T-cell (primary cell): ENCODE measurements at regions not wholly inside any gene's neighbourhood (a gene's known extent, or its start where the extent isn't known, plus 50 kb on each side); places are given as distances from the start of the nearest gene placed in this dataset.

Experiments used
- ATAC-seq, 4 experiments: fragments of 200-7000 bp in 3 of 4; fragments of 150-1000 bp in 1 of 4; cut with Tn5 transposase; replicated peaks in 1 of 4; 1 replicate in 3 of 4; 2 replicates in 1 of 4; pipeline ENCODE4 v1.10.0; 2021; ENCODE audit warnings: moderate library complexity in 3 of 4, mild to moderate bottlenecking in 2 of 4, moderate number of reproducible peaks in 1 of 4
- CTCF ChIA-PET, 2 donors: fragments of 300-600 bp; sonication (Branson Sonifier 250); formaldehyde crosslinking; loops; one replicate each; lab custom pipeline; 2022; ENCODE audit warnings: antibody characterized with exemption in 2 of 2; lab: Charles Lee
- POLR2A ChIA-PET, 2 donors: fragments of 300-600 bp; sonication (Branson Sonifier 250); formaldehyde crosslinking; loops; one replicate each; lab custom pipeline; 2022; ENCODE audit warnings: antibody characterized with exemption in 2 of 2; lab: Charles Lee
- DNase-seq, 35 experiments: peaks; one replicate each; pipeline versions ENCODE4 v3.0.0 to v3.0.0-alpha.2; 2013 to 2023
- H3K27ac ChIP-seq: one replicate; pipeline ENCODE4 v1.5.1; 2013; ENCODE audit warnings: low read length
- H3K27me3 ChIP-seq, 2 experiments: replicated peaks in 1 of 2; 1 replicate in 1 of 2; 2 replicates in 1 of 2; pipeline versions ENCODE4 v1.6.1 to v1.7.0; 2013; ENCODE audit warnings: low read length in 1 of 2, mixed read lengths in 1 of 2; ENCODE audit not compliant: control insufficient read depth in 2 of 2, insufficient read depth in 2 of 2; ENCODE audit errors: extremely low read depth in 1 of 2
- H3K36me3 ChIP-seq, 2 donors: 1 replicate in 1 of 2; 2 replicates in 1 of 2; pipeline versions ENCODE4 v1.6.1 to v1.7.0; 2013; ENCODE audit warnings: low read length in 1 of 2; ENCODE audit not compliant: control insufficient read depth in 2 of 2, insufficient read depth in 1 of 2; ENCODE audit errors: extremely low read depth in 1 of 2
- H3K4me1 ChIP-seq, 2 experiments: 1 replicate in 1 of 2; 2 replicates in 1 of 2; pipeline versions ENCODE4 v1.6.1 to v1.7.0; 2013; ENCODE audit warnings: low read length in 2 of 2, mixed read lengths in 1 of 2; ENCODE audit not compliant: insufficient read depth in 2 of 2, control insufficient read depth in 1 of 2; ENCODE audit errors: extremely low read depth in 1 of 2
- H3K4me3 ChIP-seq, 2 donors: 1 replicate in 1 of 2; 2 replicates in 1 of 2; pipeline versions ENCODE4 v1.5.1 to v1.7.0; 2013; ENCODE audit warnings: mild to moderate bottlenecking in 2 of 2, low read length in 1 of 2, moderate library complexity in 1 of 2; ENCODE audit not compliant: control insufficient read depth in 1 of 2; ENCODE audit errors: extremely low read depth in 1 of 2
- H3K9me3 ChIP-seq: 2 replicates; pipeline ENCODE4 v1.7.0; 2013
- H3K27ac Mint-ChIP-seq, 2 donors: one replicate each; pipeline ENCODE4 v1.8.0; 2020 to 2021; ENCODE audit warnings: mild to moderate bottlenecking in 2 of 2, mixed read lengths in 2 of 2
- H3K27me3 Mint-ChIP-seq, 2 donors: one replicate each; pipeline ENCODE4 v1.8.0; 2021 to 2022; ENCODE audit warnings: mixed read lengths in 2 of 2
- H3K36me3 Mint-ChIP-seq: one replicate; pipeline ENCODE4 v1.8.0; 2021; ENCODE audit warnings: mixed read lengths
- H3K4me1 Mint-ChIP-seq, 3 donors: one replicate each; pipeline ENCODE4 v1.8.0; 2020 to 2022; ENCODE audit warnings: mixed read lengths in 3 of 3, mild to moderate bottlenecking in 1 of 3
- H3K4me3 Mint-ChIP-seq, 3 donors: one replicate each; pipeline ENCODE4 v1.8.0; 2020 to 2022; ENCODE audit warnings: mild to moderate bottlenecking in 3 of 3, mixed read lengths in 3 of 3, moderate library complexity in 3 of 3
- H3K9me3 Mint-ChIP-seq, 3 donors: one replicate each; pipeline ENCODE4 v1.8.0; 2020 to 2022; ENCODE audit warnings: mixed read lengths in 3 of 3
- WGBS: methylation state at CpG from one replicate; pipeline ENCODE4 v1.1.5; 2013; ENCODE audit warnings: missing lambda C conversion rate; ENCODE audit not compliant: insufficient coverage; 5-methylcytosine and 5-hydroxymethylcytosine counted together

DNA sequence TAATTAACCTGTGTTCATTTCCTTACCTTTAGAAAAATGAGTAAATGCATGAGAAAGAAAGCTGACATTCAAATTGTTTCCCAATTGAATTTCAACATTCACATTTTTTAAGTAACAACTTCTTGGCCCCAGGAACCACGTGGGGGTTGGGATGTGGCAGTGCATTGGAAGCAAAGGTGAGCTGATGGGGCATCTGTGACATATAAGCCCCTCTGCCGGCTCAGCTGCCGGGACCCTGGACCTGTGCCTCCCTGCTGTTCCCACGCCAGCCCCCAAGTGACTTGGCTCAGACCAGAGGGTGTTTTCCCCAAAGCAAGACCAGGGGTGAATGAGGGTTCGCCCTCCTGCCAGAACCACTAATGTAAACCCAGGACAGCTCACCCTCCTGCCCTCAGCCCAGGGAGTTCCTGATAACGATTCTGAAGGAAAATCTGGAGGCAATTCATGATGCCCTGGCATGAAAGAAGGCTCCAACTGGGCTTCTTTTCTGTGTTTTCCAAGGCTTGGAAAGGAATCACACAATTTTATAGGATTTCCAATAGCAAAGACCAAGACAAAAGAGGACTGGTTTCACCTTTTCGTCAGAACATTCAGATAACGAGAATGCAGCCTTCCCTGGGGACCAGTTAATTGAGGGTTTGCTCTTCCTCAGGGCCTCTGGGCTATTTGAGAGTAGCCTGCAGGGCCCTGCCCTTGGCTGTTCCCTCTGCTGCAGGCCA, 193.2 kb upstream of the TWIST2 start:
- Histone ChIP-seq H3K27ac (no peak overlapping the region), H3K4me1 (no peaks in the 10 kb centered on the region), H3K27me3 (peaks cover 0 to 37% of the 10 kb centered on the region in 2 experiments), H3K4me3 (no peak overlapping the region), H3K9me3 (no peaks in the 10 kb centered on the region), H3K36me3 (no peaks in the 10 kb centered on the region)
- H3K36me3 Mint-ChIP-seq = no peaks in the 10 kb centered on the region
- peaks cover 16 to 18% of the 10 kb centered on the region in 2 donors for H3K27me3 Mint-ChIP-seq
- H3K9me3 Mint-ChIP-seq = no peaks in the 10 kb centered on the region
- 67% methylated on average over 8 of the region's 8 CpGs for WGBS
- no peak overlapping the region for H3K4me3 Mint-ChIP-seq
- CTCF ChIA-PET = no interaction called here
- no peak overlapping the region for H3K27ac Mint-ChIP-seq
- POLR2A ChIA-PET = no interaction called here
- no peak for ATAC-seq
- H3K4me1 Mint-ChIP-seq = no peaks in the 10 kb centered on the region
- DNase-seq = no peak

DNA sequence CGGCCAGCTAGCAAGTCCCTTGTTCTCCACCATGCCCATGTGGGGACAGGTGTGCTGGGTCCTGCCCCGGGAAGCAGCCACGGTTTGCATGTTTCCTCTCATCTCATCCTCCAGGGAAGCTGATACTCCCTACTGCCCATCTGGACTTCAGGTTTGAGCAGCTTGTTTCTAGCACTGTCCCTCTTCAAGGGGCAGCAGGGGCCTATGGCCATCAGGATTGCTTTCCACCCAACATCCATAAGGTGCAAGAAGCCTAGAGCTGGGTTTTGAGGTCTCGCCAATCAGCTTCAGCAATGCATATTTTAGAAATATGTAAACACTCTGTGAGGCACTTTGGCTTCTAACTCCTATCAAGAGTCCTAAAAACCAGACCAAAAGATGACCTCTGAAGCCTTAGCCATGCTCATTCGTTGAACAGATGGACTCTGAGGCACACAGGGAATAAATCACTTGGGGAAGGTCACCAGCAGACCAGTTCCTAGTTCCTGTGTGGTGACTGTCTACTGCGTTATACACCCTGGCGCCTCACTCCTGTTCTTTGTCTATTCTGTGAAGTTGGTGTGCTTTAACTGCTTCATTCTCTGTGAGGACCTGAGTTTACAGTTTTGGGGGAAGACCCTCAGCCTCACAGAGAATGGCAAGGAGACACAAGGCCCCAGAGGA, 192.6 kb upstream of the TWIST2 start:
- H3K27ac ChIP-seq = no peak overlapping the region
- H3K4me1 ChIP-seq = no peaks in the 10 kb centered on the region
- ATAC-seq (no peak), DNase-seq (no peak)
- WGBS = 60% methylated on average over 2 of the region's 7 CpGs
- Mint-ChIP-seq H3K4me3 (no peak overlapping the region), H3K9me3 (no peaks in the 10 kb centered on the region), H3K36me3 (no peaks in the 10 kb centered on the region), H3K27me3 (peaks cover 12 to 18% of the 10 kb centered on the region in 2 donors), H3K4me1 (no peaks in the 10 kb centered on the region), H3K27ac (no peak overlapping the region)
- H3K27me3 ChIP-seq = peaks cover 0 to 31% of the 10 kb centered on the region in 2 experiments
- H3K9me3 ChIP-seq = no peaks in the 10 kb centered on the region
- ChIA-PET POLR2A (no interaction called here), CTCF (no interaction called here)
- no peaks in the 10 kb centered on the region for H3K36me3 ChIP-seq
- no peak overlapping the region for H3K4me3 ChIP-seq

DNA sequence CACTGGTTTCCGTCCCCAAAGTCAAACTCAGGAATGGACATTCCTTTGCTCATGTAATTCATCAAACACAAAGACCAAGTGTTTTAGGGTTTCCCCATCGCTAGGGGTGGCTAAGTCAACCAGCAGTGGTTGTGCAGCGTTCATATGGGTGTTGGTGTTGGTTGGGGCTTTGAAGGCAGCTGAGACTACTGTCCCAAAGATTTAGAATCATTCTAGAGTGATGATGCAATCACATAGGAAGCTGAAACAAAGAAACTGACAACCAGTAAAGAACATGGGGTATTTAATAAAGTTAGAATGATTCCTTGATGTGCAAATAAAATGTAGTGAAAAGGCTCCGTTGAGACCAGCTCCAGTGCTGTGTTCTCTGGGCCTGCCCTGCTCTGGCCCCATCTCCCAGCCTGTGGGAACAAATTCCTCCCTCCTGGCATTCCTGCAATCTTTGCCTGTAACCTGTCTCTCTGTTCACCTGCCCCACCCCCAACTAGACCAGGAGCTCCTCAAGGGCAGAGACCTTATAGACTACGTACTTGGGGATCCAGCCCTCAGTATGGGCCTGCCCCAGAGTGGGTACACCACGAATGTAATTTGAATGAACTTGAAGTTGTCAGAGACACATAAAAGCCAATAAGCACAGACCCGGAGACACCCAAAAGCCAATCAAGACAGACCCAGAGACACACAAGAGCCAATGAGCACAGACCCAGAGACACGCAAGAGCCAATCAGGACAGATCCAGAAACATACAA, 191.7 kb upstream of the TWIST2 start:
- no peak overlapping the region for H3K4me3 Mint-ChIP-seq
- H3K9me3 Mint-ChIP-seq = peaks cover 0 to 1% (median under 1%) of the 10 kb centered on the region in 3 donors
- no peak overlapping the region for H3K27ac Mint-ChIP-seq
- CTCF ChIA-PET = no interaction called here
- POLR2A ChIA-PET = no interaction called here
- ATAC-seq = no peak
- H3K36me3 Mint-ChIP-seq = no peaks in the 10 kb centered on the region
- Histone ChIP-seq H3K9me3 (no peaks in the 10 kb centered on the region), H3K4me1 (no peaks in the 10 kb centered on the region), H3K36me3 (no peaks in the 10 kb centered on the region), H3K27ac (no peak overlapping the region), H3K27me3 (peaks cover 0 to 23% of the 10 kb centered on the region in 2 experiments), H3K4me3 (no peak overlapping the region)
- no peak for DNase-seq
- no peaks in the 10 kb centered on the region for H3K4me1 Mint-ChIP-seq
- peaks cover 9 to 13% of the 10 kb centered on the region in 2 donors for H3K27me3 Mint-ChIP-seq
- WGBS = 63% methylated on average over 3 of the region's 8 CpGs

DNA sequence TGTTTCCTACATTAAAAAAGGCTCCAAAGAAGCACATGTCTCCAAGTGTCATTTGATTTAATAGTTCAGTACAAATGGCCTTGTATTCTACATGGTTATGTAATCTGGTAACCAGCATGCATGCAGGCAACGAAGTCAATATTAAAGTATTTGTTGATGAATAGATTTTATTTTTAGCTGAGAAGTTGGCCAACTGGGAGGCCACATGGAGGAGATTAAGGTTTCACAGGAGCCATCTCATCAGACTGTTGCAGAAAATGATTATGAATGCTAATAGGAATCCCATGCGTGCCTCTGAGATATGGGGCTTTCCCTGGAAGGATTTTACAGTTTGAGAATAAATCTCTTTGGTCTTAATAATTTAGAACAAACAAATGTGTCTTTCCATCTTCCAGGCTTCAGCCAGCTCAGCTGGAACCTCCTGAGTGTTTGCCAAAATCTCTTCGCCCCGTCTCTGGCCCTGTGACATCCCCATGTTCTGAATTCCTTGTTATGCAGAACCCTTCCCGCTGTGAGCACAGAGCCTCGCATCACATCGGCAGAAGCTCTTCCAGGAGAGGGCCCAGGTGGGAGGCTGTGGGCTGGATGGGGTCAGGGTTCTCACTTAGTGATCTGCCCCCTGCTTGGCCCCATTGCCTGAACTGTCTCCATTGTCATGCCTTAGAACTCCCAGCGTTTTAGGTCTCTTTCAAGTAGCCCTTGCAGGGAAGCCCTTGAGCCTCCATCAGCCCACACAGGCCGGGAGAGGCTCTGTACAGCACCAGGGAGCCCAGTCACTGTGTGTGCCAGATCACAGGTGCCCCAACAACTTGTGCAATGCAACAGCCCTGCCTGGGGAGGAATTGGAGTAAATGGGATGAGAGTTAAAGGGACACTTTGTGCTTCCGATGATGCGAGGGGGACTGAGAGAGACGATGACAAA, 190.5 kb upstream of the TWIST2 start:
- Histone ChIP-seq H3K27me3 (peaks cover 0 to 16% of the 10 kb centered on the region in 2 experiments), H3K4me3 (no peak overlapping the region), H3K27ac (no peak overlapping the region), H3K9me3 (no peaks in the 10 kb centered on the region), H3K36me3 (no peaks in the 10 kb centered on the region), H3K4me1 (no peaks in the 10 kb centered on the region)
- Mint-ChIP-seq H3K9me3 (peaks cover 0 to 4% (median 2%) of the 10 kb centered on the region in 3 donors), H3K36me3 (no peaks in the 10 kb centered on the region), H3K4me1 (no peaks in the 10 kb centered on the region), H3K27me3 (peaks cover 9 to 11% of the 10 kb centered on the region in 2 donors), H3K27ac (no peak overlapping the region), H3K4me3 (no peak overlapping the region)
- 60% methylated on average over 9 of the region's 12 CpGs for WGBS
- DNase-seq (no peak), ATAC-seq (no peak)
- POLR2A ChIA-PET = no interaction called here
- CTCF ChIA-PET = no interaction called here

DNA sequence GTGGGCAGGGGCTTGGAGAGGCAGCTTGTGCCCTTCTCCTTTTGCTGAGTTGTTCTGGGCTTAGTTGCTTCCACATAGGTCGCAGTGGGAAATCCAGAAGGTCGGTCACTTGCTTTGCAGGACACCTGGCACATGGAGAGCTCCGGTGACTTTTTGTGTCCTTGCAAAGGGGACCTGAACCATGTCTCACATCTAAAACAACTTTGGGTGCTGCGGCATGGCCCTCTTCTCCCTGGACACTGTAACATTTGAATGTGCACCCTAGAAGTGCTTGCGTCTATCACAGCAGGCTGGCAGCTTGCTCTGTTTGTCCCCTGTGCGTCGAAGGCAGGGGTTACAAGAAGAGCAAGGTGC, 189.9 kb upstream of the TWIST2 start:
- CTCF ChIA-PET = no interaction called here
- Histone ChIP-seq H3K27me3 (peaks cover 0 to 13% of the 10 kb centered on the region in 2 experiments), H3K36me3 (no peaks in the 10 kb centered on the region), H3K9me3 (no peaks in the 10 kb centered on the region), H3K4me3 (no peak overlapping the region), H3K27ac (no peak overlapping the region), H3K4me1 (no peaks in the 10 kb centered on the region)
- no peak overlapping the region for H3K4me3 Mint-ChIP-seq
- DNase-seq (no peak), ATAC-seq (no peak)
- no peak overlapping the region for H3K27ac Mint-ChIP-seq
- H3K36me3 Mint-ChIP-seq = no peaks in the 10 kb centered on the region
- peaks cover 10 to 12% of the 10 kb centered on the region in 2 donors for H3K27me3 Mint-ChIP-seq
- no peaks in the 10 kb centered on the region for H3K4me1 Mint-ChIP-seq
- 88% methylated on average over 7 of the region's 7 CpGs for WGBS
- peaks cover 3 to 9% (median 5%) of the 10 kb centered on the region in 3 donors for H3K9me3 Mint-ChIP-seq
- POLR2A ChIA-PET = no interaction called here

DNA sequence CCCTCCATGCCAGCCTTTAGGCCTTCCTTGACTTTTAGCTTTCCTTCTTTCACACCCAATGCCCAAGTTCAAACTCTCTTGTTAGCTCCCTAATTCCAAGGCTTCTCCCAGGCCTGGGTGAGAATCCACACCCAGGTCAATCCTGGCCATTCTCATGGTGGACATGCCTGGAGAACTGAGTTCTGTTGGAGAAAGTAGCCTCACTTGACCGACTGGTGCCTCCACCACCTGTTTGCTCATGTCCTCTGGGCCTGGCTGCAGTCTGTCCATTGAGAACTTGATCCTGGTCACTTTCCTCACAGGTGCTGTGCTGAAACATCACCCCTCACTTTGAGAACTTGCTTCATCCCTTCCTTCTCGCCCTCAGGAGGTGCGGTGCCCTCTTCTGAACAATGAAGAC, 189.1 kb upstream of the TWIST2 start:
- Mint-ChIP-seq H3K4me3 (no peak overlapping the region), H3K9me3 (peaks cover 5 to 9% (median 6%) of the 10 kb centered on the region in 3 donors), H3K27me3 (peaks cover 12 to 15% of the 10 kb centered on the region in 2 donors), H3K36me3 (no peaks in the 10 kb centered on the region), H3K4me1 (no peaks in the 10 kb centered on the region), H3K27ac (no peak overlapping the region)
- Histone ChIP-seq H3K27ac (no peak overlapping the region), H3K9me3 (no peaks in the 10 kb centered on the region), H3K4me3 (no peak overlapping the region), H3K4me1 (no peaks in the 10 kb centered on the region), H3K27me3 (peaks cover 0 to 17% of the 10 kb centered on the region in 2 experiments), H3K36me3 (no peaks in the 10 kb centered on the region)
- ChIA-PET POLR2A (no interaction called here), CTCF (no interaction called here)
- ATAC-seq (no peak), DNase-seq (no peak)
- WGBS = no CpG with 5 or more reads among the region's 3 CpGs
